Neuronal stem cell (in vitro differentiated cells): ENCODE measurements at regions not wholly inside any gene's neighbourhood (a gene's known extent, or its start where the extent isn't known, plus 50 kb on each side); places are given as distances from the start of the nearest gene placed in this dataset.

Experiments used
- DNase-seq: peaks from one replicate; pipeline ENCODE4 v3.0.0-alpha.2; 2013; ENCODE audit warnings: low spot score
- H2AFZ ChIP-seq: one replicate; pipeline ENCODE4 v1.6.1; 2013; ENCODE audit warnings: mild to moderate bottlenecking, low read length, inconsistent platforms
- H2AK5ac ChIP-seq: 2 replicates; pipeline ENCODE4 v1.6.1; 2013; ENCODE audit warnings: low read depth, mild to moderate bottlenecking, inconsistent platforms, low read length, moderate library complexity, mixed read lengths
- H2BK120ac ChIP-seq: 2 replicates; pipeline ENCODE4 v1.6.1; 2013; ENCODE audit warnings: low read depth, mild to moderate bottlenecking, inconsistent platforms, low read length, moderate library complexity, mixed read lengths
- H2BK12ac ChIP-seq: one replicate; pipeline ENCODE4 v1.6.1; 2013; ENCODE audit warnings: low read length, inconsistent platforms
- H2BK15ac ChIP-seq: 2 replicates; pipeline ENCODE4 v1.6.1; 2013; ENCODE audit warnings: mild to moderate bottlenecking, low read length, inconsistent platforms, mixed read lengths
- H2BK5ac ChIP-seq: one replicate; pipeline ENCODE4 v1.6.1; 2013; ENCODE audit warnings: inconsistent platforms, mild to moderate bottlenecking, low read length, moderate library complexity
- H3K14ac ChIP-seq: one replicate; pipeline ENCODE4 v1.6.1; 2013; ENCODE audit warnings: low read length, inconsistent platforms
- H3K18ac ChIP-seq: 2 replicates; pipeline ENCODE4 v1.6.1; 2013; ENCODE audit warnings: low read length, inconsistent platforms
- H3K23ac ChIP-seq: 2 replicates; pipeline ENCODE4 v1.6.1; 2013; ENCODE audit warnings: low read depth, mild to moderate bottlenecking, mixed read lengths, low read length, inconsistent platforms; ENCODE audit not compliant: poor library complexity
- H3K27ac ChIP-seq: replicated peaks from 3 replicates; pipeline ENCODE4 v1.5.1; 2013; ENCODE audit warnings: low read length, inconsistent platforms
- H3K27me3 ChIP-seq, 3 experiments: 2 replicates each; pipeline ENCODE4 v1.6.1; 2013; ENCODE audit warnings: low read length in 3 of 3, mild to moderate bottlenecking in 2 of 3, inconsistent platforms in 1 of 3, low read depth in 1 of 3, mixed read lengths in 1 of 3, moderate library complexity in 1 of 3; ENCODE audit not compliant: control insufficient read depth in 3 of 3, insufficient read depth in 3 of 3
- H3K36me3 ChIP-seq, 2 donors: replicated peaks in 1 of 2; 2 replicates each; pipeline ENCODE4 v1.6.1; 2013; ENCODE audit warnings: low read length in 2 of 2; ENCODE audit not compliant: control insufficient read depth in 2 of 2, insufficient read depth in 2 of 2
- H3K4ac ChIP-seq: 2 replicates; pipeline ENCODE4 v1.6.1; 2013; ENCODE audit warnings: inconsistent platforms, mild to moderate bottlenecking, low read length, moderate library complexity
- H3K4me1 ChIP-seq, 2 donors: 1 replicate in 1 of 2; 2 replicates in 1 of 2; pipeline ENCODE4 v1.6.1; 2013; ENCODE audit warnings: low read length in 2 of 2, low read depth in 1 of 2; ENCODE audit not compliant: control insufficient read depth in 2 of 2, insufficient read depth in 1 of 2
- H3K4me2 ChIP-seq: one replicate; pipeline ENCODE4 v1.6.1; 2013; ENCODE audit warnings: mild to moderate bottlenecking, low read length, inconsistent platforms; ENCODE audit not compliant: insufficient read depth, poor library complexity, severe bottlenecking
- H3K4me3 ChIP-seq, 2 donors: 2 replicates each; pipeline ENCODE4 v1.5.1; 2013; ENCODE audit warnings: low read length in 2 of 2, mild to moderate bottlenecking in 2 of 2, inconsistent platforms in 1 of 2, moderate library complexity in 1 of 2
- H3K79me1 ChIP-seq: one replicate; pipeline ENCODE4 v1.6.1; 2013; ENCODE audit warnings: low read depth, mild to moderate bottlenecking, inconsistent platforms, low read length, moderate library complexity
- H3K9ac ChIP-seq: one replicate; pipeline ENCODE4 v1.6.1; 2013; ENCODE audit warnings: mild to moderate bottlenecking, low read depth, low read length, inconsistent platforms; ENCODE audit not compliant: poor library complexity
- H3K9me3 ChIP-seq, 2 donors: replicated peaks in 1 of 2; 2 replicates each; pipeline versions ENCODE3 to v1.6.1; 2013; ENCODE audit warnings: low read length in 2 of 2, mild to moderate bottlenecking in 2 of 2, inconsistent platforms in 1 of 2, low read depth in 1 of 2, mixed read lengths in 1 of 2, moderate library complexity in 1 of 2; ENCODE audit not compliant: control insufficient read depth in 2 of 2, insufficient read depth in 1 of 2
- H4K8ac ChIP-seq: one replicate; pipeline ENCODE4 v1.6.1; 2013; ENCODE audit warnings: low read depth, mild to moderate bottlenecking, inconsistent platforms, low read length, moderate library complexity
- H4K91ac ChIP-seq: one replicate; pipeline ENCODE4 v1.6.1; 2013; ENCODE audit warnings: low read length, low read depth, mild to moderate bottlenecking, inconsistent platforms; ENCODE audit not compliant: poor library complexity
- WGBS, 2 donors: extraction: QIAGEN DNeasy Blood & Tissue Kit; methylation state at CpG; one replicate each; pipeline ENCODE4 v1.1.7; 2013; ENCODE audit warnings: missing lambda C conversion rate in 2 of 2, mixed read lengths in 1 of 2; ENCODE audit not compliant: insufficient read length in 2 of 2, insufficient replicate concordance in 1 of 2; ENCODE audit errors: extremely low coverage in 2 of 2; 5-methylcytosine and 5-hydroxymethylcytosine counted together

DNA sequence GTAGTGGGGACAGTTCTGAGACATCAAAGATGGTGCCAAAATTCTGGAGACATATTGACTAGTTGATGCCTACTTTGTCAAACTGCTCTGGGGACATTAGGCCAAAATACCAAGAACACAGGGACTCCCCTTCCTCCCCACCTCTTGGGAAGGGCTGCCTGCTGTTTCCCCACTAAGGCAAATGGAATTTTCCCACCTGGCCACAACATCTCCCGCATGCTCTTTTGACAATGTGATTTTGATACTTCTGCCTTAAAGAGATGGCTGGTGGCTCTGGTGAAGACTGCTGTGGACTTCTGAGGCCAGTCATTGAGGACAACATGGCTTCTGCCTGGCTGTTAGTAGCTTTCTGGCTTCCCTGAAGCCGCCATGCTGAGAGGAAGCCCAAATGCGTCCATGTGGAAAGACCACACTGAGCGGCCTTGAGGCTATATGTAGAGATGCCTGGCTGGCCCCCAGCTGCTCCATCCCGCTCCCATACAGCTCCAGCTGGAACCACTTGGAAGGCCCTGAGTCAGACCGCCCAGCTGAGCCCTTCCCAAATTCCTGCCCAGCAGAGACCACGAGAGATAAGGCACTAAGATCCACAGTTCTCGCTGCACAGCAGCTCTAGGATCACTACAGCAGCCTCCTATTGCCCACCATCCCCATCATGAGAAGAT, 226.7 kb downstream of the SYK start:
- Histone ChIP-seq H3K36me3 (no peaks in the 10 kb centered on the region), H3K9ac (no peak overlapping the region), H3K4me3 (no peak overlapping the region), H3K27ac (no peak overlapping the region), H3K79me1 (no peaks in the 10 kb centered on the region), H2AK5ac (no peak overlapping the region), H3K9me3 (no peaks in the 10 kb centered on the region), H3K14ac (no peak overlapping the region), H2BK15ac (no peak overlapping the region), H3K4me2 (no peak overlapping the region), H3K4me1 (no peaks in the 10 kb centered on the region), H2BK5ac (no peak overlapping the region), H2BK120ac (no peak overlapping the region), H4K8ac (no peak overlapping the region), H2BK12ac (no peak overlapping the region), H3K27me3 (no peaks in the 10 kb centered on the region), H4K91ac (no peak overlapping the region), H3K4ac (no peak overlapping the region), H3K23ac (no peak overlapping the region), H3K18ac (no peak overlapping the region), H2AFZ (no peak overlapping the region)
- WGBS, 2 donors: no CpG with 5 or more reads among the region's 8 CpGs
- DNase-seq: no peak

GRCh38 chr9:91029650-91030361, 228.2 kb downstream of the SYK start:
- Histone ChIP-seq H3K27ac (no peak overlapping the region), H3K23ac (no peak overlapping the region), H4K91ac (no peak overlapping the region), H4K8ac (no peak overlapping the region), H2AFZ (no peak overlapping the region), H2BK5ac (no peak overlapping the region), H3K9me3 (no peaks in the 10 kb centered on the region), H3K36me3 (no peaks in the 10 kb centered on the region), H3K4me1 (no peaks in the 10 kb centered on the region), H3K14ac (no peak overlapping the region), H3K4me2 (no peak overlapping the region), H2BK15ac (no peak overlapping the region), H3K27me3 (no peaks in the 10 kb centered on the region), H3K18ac (no peak overlapping the region), H3K79me1 (no peaks in the 10 kb centered on the region), H3K4ac (no peak overlapping the region), H2BK120ac (no peak overlapping the region), H3K9ac (no peak overlapping the region), H2BK12ac (no peak overlapping the region), H3K4me3 (no peak overlapping the region), H2AK5ac (no peak overlapping the region)
- WGBS, 2 donors: no CpG with 5 or more reads among the region's 18 CpGs
- DNase-seq: no peak

DNA sequence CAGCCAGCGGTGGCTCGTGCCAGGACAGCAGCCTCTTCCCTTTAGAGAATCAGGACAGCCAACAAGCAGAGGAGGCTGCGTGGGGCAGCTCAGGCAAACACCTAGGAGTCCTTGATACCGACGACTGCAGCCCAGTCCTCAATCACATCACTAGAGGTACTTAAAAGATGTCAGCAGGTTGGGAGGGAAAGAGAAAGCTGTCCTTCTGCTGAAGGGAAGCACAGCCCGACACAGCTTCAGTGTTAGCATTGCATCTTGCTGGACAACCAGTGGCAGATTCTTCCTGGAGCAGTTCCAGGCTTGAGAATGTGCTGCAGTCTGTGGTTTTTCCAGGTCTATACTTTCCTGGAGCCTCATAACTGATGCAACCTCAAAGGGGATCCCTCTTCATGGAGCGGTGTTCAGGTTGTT, 230.5 kb downstream of the SYK start:
- Histone ChIP-seq H3K18ac (no peak overlapping the region), H3K4me3 (no peak overlapping the region), H3K4ac (no peak overlapping the region), H3K14ac (no peak overlapping the region), H3K27me3 (no peaks in the 10 kb centered on the region), H2AK5ac (no peak overlapping the region), H3K36me3 (no peaks in the 10 kb centered on the region), H2BK5ac (no peak overlapping the region), H2BK120ac (no peak overlapping the region), H4K8ac (no peak overlapping the region), H3K4me2 (no peak overlapping the region), H3K79me1 (no peaks in the 10 kb centered on the region), H4K91ac (no peak overlapping the region), H2BK12ac (no peak overlapping the region), H2AFZ (no peak overlapping the region), H3K9me3 (no peaks in the 10 kb centered on the region), H2BK15ac (no peak overlapping the region), H3K23ac (no peak overlapping the region), H3K9ac (no peak overlapping the region), H3K27ac (no peak overlapping the region), H3K4me1 (peaks cover 0 to 2% of the 10 kb centered on the region in 2 donors)
- no peak for DNase-seq
- no CpG with 5 or more reads among the region's 7 CpGs for WGBS, 2 donors

DNA sequence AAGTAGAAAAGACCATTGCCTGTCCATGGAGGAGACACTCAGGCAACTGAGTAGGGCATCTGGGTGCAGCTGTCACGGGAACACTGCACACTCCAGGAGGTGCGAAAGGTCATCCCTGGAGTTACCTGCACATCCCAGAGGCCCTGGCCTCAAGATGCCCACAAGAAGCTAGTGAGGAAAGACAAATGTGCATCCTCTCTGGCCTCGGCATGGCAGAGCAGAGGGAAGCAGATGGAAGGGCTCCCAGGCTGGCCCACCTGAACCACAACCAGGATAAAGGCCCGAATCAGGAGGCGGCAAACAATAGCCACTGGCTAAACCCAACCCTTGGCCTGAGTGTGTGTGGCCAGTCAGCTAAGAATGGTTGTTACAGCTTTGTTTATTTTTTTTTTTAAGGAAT, 231.7 kb downstream of the SYK start:
- H3K4me3 ChIP-seq: no peak overlapping the region
- H2BK120ac ChIP-seq: no peak overlapping the region
- peak overlapping the region; percentile 32 for H3K18ac ChIP-seq
- H3K9me3 ChIP-seq: no peaks in the 10 kb centered on the region
- DNase-seq: no peak
- H2AFZ ChIP-seq: no peak overlapping the region
- H3K27me3 ChIP-seq: no peaks in the 10 kb centered on the region
- H4K8ac ChIP-seq: no peak overlapping the region
- no peaks in the 10 kb centered on the region for H3K36me3 ChIP-seq
- H2BK5ac ChIP-seq: no peak overlapping the region
- WGBS, 2 donors: no CpG with 5 or more reads among the region's 5 CpGs
- H3K79me1 ChIP-seq: no peaks in the 10 kb centered on the region
- H3K4me1 ChIP-seq: peaks cover 7 to 9% of the 10 kb centered on the region in 2 donors
- H3K4ac ChIP-seq: no peak overlapping the region
- H2BK12ac ChIP-seq: no peak overlapping the region
- no peak overlapping the region for H3K27ac ChIP-seq
- no peak overlapping the region for H4K91ac ChIP-seq
- H3K9ac ChIP-seq: no peak overlapping the region
- no peak overlapping the region for H3K14ac ChIP-seq
- no peak overlapping the region for H2AK5ac ChIP-seq
- no peak overlapping the region for H3K23ac ChIP-seq
- H3K4me2 ChIP-seq: no peak overlapping the region
- H2BK15ac ChIP-seq: no peak overlapping the region
